ENCODE measurements at regions not wholly inside any gene's neighbourhood (a gene's known extent, or its start where the extent isn't known, plus 50 kb on each side); places are given as distances from the start of the nearest gene placed in this dataset.

DNA sequence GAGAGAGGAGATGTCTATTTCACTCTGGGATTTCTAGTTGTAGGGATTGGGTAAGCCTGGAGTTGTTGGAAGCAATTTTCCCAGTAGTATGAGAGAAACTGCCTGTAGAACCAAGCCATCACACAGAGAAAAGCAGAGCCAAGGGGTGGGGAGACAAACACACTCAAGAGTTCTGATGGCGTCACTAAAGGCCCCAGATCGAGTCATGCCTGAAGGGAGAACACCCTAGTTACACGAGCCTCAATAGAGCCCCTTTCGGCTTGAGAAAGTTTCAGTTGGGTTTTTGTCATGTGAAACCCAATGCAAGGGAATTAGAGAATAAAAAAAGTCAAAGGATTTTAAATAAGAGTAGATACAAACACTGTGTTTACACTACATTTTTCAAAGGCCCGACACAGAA, 66.1 kb upstream of the PFN2 start:
- Histone ChIP-seq H2BK120ac (ENCODE audit: low read depth, low read length) (no peak overlapping the region), H2BK15ac (replicated peaks; ENCODE audit: low read depth) (no peak overlapping the region), H3K36me3 (ENCODE audit: control insufficient read depth, insufficient read depth, low read length) (no peaks in the 10 kb centered on the region), H3K27me3 (ENCODE audit: insufficient read depth, low read length, poor library complexity) (no peaks in the 10 kb centered on the region), H3K4ac (ENCODE audit: low read depth, low read length) (no peak overlapping the region), H3K23ac (ENCODE audit: low read length) (no peak overlapping the region), H2AK5ac (ENCODE audit: low read length) (no peak overlapping the region), H4K5ac (ENCODE audit: low read length) (no peak overlapping the region), H3K79me2 (ENCODE audit: control insufficient read depth, insufficient read depth, low read length) (no peaks in the 10 kb centered on the region), H3K79me1 (ENCODE audit: low read length) (no peaks in the 10 kb centered on the region), H3K4me3 (ENCODE audit: low read length) (no peak overlapping the region), H3K4me2 (ENCODE audit: low read length) (no peak overlapping the region), H2BK5ac (ENCODE audit: low read length) (no peak overlapping the region), H4K8ac (ENCODE audit: low read depth, low read length) (no peak overlapping the region), H3K27ac (ENCODE audit: low read depth, low read length) (no peak overlapping the region), H3K4me1 (ENCODE audit: control insufficient read depth, low read depth, low read length) (no peaks in the 10 kb centered on the region), H3K18ac (ENCODE audit: low read length) (no peak overlapping the region), H3K56ac (ENCODE audit: low read length) (no peak overlapping the region), H3K9ac (ENCODE audit: low read length) (no peak overlapping the region)
- WGBS (ENCODE audit: extremely low coverage, insufficient coverage, low lambda C conversion rate), result no CpG with 5 or more reads among the region's 5 CpGs
- DNase-seq, result no peak

DNA sequence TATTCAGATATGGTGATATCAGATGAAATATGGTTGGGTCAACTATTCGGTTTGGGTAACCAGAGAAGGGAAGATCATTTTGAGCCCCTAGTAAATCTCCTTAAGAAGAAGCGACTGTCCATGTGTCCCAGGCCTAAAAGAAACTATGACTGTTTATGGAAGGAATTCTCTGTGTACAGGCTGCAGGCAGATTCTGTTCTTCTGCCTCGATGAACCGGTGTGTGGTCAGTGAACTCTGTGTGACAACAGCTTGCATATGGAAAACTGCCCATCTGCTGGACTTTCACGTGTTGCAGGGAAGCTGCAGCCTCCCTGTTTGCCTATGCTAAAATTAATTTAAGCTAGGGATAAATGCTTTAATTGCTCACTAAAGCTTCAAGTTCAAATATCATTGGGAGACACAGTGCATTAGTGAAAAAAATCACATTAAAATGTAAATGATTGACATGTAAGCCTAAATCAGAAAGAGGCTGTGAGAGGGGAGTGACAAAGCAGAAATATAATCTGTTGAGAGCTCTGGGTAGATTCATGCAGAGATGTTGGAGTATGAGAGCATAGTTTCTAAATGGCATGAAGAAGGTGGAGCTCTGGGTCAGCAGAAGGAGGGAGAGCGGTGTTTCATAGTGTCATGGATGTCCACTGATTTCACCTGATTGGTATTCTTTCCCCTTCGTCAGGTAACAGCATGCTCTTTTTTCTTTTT, 65.4 kb upstream of the PFN2 start:
- no peak overlapping the region for H3K4me3 ChIP-seq (ENCODE audit: low read length)
- DNase-seq, result no peak
- no peak overlapping the region for H2AK5ac ChIP-seq (ENCODE audit: low read length)
- no peak overlapping the region for H3K27ac ChIP-seq (ENCODE audit: low read depth, low read length)
- H3K56ac ChIP-seq (ENCODE audit: low read length), result no peak overlapping the region
- H3K23ac ChIP-seq (ENCODE audit: low read length), result no peak overlapping the region
- no peaks in the 10 kb centered on the region for H3K79me1 ChIP-seq (ENCODE audit: low read length)
- H2BK5ac ChIP-seq (ENCODE audit: low read length), result no peak overlapping the region
- H3K9ac ChIP-seq (ENCODE audit: low read length), result no peak overlapping the region
- H3K4ac ChIP-seq (ENCODE audit: low read depth, low read length), result no peak overlapping the region
- no peaks in the 10 kb centered on the region for H3K27me3 ChIP-seq (ENCODE audit: insufficient read depth, low read length, poor library complexity)
- WGBS (ENCODE audit: extremely low coverage, insufficient coverage, low lambda C conversion rate), result no CpG with 5 or more reads among the region's 7 CpGs
- H3K18ac ChIP-seq (ENCODE audit: low read length), result no peak overlapping the region
- H3K4me2 ChIP-seq (ENCODE audit: low read length), result no peak overlapping the region
- no peak overlapping the region for H2BK15ac ChIP-seq (replicated peaks; ENCODE audit: low read depth)
- no peaks in the 10 kb centered on the region for H3K4me1 ChIP-seq (ENCODE audit: control insufficient read depth, low read depth, low read length)
- H4K5ac ChIP-seq (ENCODE audit: low read length), result no peak overlapping the region
- H3K36me3 ChIP-seq (ENCODE audit: control insufficient read depth, insufficient read depth, low read length), result no peaks in the 10 kb centered on the region
- H3K79me2 ChIP-seq (ENCODE audit: control insufficient read depth, insufficient read depth, low read length), result no peaks in the 10 kb centered on the region
- no peak overlapping the region for H2BK120ac ChIP-seq (ENCODE audit: low read depth, low read length)
- H4K8ac ChIP-seq (ENCODE audit: low read depth, low read length), result no peak overlapping the region

DNA sequence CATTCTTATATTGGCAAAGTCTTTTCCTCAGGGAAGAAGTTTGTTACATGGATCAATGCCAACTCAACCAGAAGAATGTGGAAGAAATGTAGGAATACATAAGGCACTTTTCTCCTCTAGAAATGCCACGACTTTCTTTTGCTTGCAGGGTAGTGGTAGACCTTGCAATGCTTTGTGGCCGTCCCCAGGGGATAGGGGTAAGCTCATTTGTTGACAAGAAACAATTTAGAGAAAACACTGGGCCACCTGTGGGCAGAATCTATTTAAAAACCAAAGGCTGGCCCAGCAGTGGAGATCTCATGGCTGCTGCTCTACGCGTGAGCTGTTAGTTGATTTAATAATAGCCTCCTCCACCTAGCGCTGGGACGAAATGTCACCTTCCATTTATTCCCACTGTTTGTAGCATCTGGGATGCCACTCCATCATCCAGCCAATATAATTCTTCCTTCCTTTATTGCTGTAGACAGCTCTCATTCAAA, 64.6 kb upstream of the PFN2 start:
- Histone ChIP-seq H3K56ac (ENCODE audit: low read length) (no peak overlapping the region), H2BK15ac (replicated peaks; ENCODE audit: low read depth) (no peak overlapping the region), H3K79me2 (ENCODE audit: control insufficient read depth, insufficient read depth, low read length) (no peaks in the 10 kb centered on the region), H4K8ac (ENCODE audit: low read depth, low read length) (no peak overlapping the region), H3K27me3 (ENCODE audit: insufficient read depth, low read length, poor library complexity) (no peaks in the 10 kb centered on the region), H4K5ac (ENCODE audit: low read length) (no peak overlapping the region), H3K4me2 (ENCODE audit: low read length) (no peak overlapping the region), H3K18ac (ENCODE audit: low read length) (no peak overlapping the region), H3K4me1 (ENCODE audit: control insufficient read depth, low read depth, low read length) (no peaks in the 10 kb centered on the region), H2BK5ac (ENCODE audit: low read length) (no peak overlapping the region), H3K36me3 (ENCODE audit: control insufficient read depth, insufficient read depth, low read length) (no peaks in the 10 kb centered on the region), H3K27ac (ENCODE audit: low read depth, low read length) (no peak overlapping the region), H2AK5ac (ENCODE audit: low read length) (no peak overlapping the region), H3K9ac (ENCODE audit: low read length) (no peak overlapping the region), H3K4ac (ENCODE audit: low read depth, low read length) (no peak overlapping the region), H2BK120ac (ENCODE audit: low read depth, low read length) (no peak overlapping the region), H3K79me1 (ENCODE audit: low read length) (no peaks in the 10 kb centered on the region), H3K23ac (ENCODE audit: low read length) (no peak overlapping the region), H3K4me3 (ENCODE audit: low read length) (no peak overlapping the region)
- WGBS (ENCODE audit: extremely low coverage, insufficient coverage, low lambda C conversion rate), result no CpG with 5 or more reads among the region's 6 CpGs
- peak; percentile 26 for DNase-seq

DNA sequence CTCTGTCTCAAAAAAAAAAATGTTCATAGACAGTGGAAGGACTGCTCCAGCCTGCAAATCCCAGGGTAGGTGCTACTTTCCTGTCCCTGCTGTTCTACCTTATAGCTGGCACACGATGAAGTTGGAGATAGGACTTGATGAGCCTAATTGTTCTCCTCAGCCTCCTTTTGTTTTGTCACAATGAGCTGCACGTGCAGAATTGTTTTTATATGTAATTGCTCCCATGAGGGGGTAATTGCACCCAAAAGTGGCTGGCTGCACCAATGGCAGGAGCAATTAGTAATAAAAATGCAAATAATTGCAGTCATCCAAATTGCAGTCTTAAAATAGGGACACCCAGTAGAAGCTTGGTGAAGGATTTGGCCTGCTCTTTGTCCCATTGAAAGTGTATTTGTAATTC, 63.0 kb upstream of the PFN2 start:
- Histone ChIP-seq H3K27me3 (ENCODE audit: insufficient read depth, low read length, poor library complexity) (no peaks in the 10 kb centered on the region), H3K4me2 (ENCODE audit: low read length) (no peak overlapping the region), H3K4ac (ENCODE audit: low read depth, low read length) (no peak overlapping the region), H3K23ac (ENCODE audit: low read length) (no peak overlapping the region), H3K18ac (ENCODE audit: low read length) (no peak overlapping the region), H3K79me2 (ENCODE audit: control insufficient read depth, insufficient read depth, low read length) (no peaks in the 10 kb centered on the region), H2BK15ac (replicated peaks; ENCODE audit: low read depth) (no peak overlapping the region), H3K4me1 (ENCODE audit: control insufficient read depth, low read depth, low read length) (no peaks in the 10 kb centered on the region), H3K79me1 (ENCODE audit: low read length) (no peaks in the 10 kb centered on the region), H3K36me3 (ENCODE audit: control insufficient read depth, insufficient read depth, low read length) (no peaks in the 10 kb centered on the region), H3K56ac (ENCODE audit: low read length) (no peak overlapping the region), H3K9ac (ENCODE audit: low read length) (no peak overlapping the region), H2BK120ac (ENCODE audit: low read depth, low read length) (no peak overlapping the region), H4K5ac (ENCODE audit: low read length) (no peak overlapping the region), H2BK5ac (ENCODE audit: low read length) (no peak overlapping the region), H3K27ac (ENCODE audit: low read depth, low read length) (no peak overlapping the region), H2AK5ac (ENCODE audit: low read length) (no peak overlapping the region), H3K4me3 (ENCODE audit: low read length) (no peak overlapping the region), H4K8ac (ENCODE audit: low read depth, low read length) (no peak overlapping the region)
- DNase-seq, result no peak
- no CpG with 5 or more reads among the region's 2 CpGs for WGBS (ENCODE audit: extremely low coverage, insufficient coverage, low lambda C conversion rate)

DNA sequence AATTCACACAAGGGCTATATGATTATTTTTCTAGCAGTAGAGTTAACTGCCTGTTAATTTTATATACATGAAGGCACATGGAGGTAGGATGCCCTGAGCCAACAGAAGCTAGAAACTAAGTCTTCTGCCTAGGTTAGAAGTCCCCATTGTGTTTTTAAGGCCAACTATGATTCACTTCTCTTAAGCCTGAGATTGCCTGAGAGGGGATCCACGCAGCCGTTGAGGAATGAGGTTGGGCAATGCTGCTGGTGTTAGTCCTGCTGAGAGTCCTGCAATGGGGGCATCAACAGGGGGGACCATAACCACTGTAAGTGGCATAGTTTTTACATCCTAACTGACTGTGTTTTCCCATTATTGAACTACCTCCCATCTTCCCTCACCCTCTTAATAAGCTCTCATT, 60.1 kb upstream of the PFN2 start:
- Histone ChIP-seq H2BK15ac (replicated peaks; ENCODE audit: low read depth) (no peak overlapping the region), H3K4me1 (ENCODE audit: control insufficient read depth, low read depth, low read length) (no peaks in the 10 kb centered on the region), H3K27me3 (ENCODE audit: insufficient read depth, low read length, poor library complexity) (no peaks in the 10 kb centered on the region), H3K4ac (ENCODE audit: low read depth, low read length) (no peak overlapping the region), H3K79me1 (ENCODE audit: low read length) (no peaks in the 10 kb centered on the region), H3K36me3 (ENCODE audit: control insufficient read depth, insufficient read depth, low read length) (no peaks in the 10 kb centered on the region), H4K8ac (ENCODE audit: low read depth, low read length) (no peak overlapping the region), H3K27ac (ENCODE audit: low read depth, low read length) (no peak overlapping the region), H2BK120ac (ENCODE audit: low read depth, low read length) (no peak overlapping the region), H3K18ac (ENCODE audit: low read length) (no peak overlapping the region), H3K4me2 (ENCODE audit: low read length) (no peak overlapping the region), H3K23ac (ENCODE audit: low read length) (no peak overlapping the region), H3K79me2 (ENCODE audit: control insufficient read depth, insufficient read depth, low read length) (no peaks in the 10 kb centered on the region), H3K4me3 (ENCODE audit: low read length) (no peak overlapping the region), H4K5ac (ENCODE audit: low read length) (no peak overlapping the region), H3K9ac (ENCODE audit: low read length) (no peak overlapping the region), H2BK5ac (ENCODE audit: low read length) (no peak overlapping the region), H2AK5ac (ENCODE audit: low read length) (no peak overlapping the region), H3K56ac (ENCODE audit: low read length) (no peak overlapping the region)
- no CpG with 5 or more reads among the region's 2 CpGs for WGBS (ENCODE audit: extremely low coverage, insufficient coverage, low lambda C conversion rate)
- no peak for DNase-seq

DNA sequence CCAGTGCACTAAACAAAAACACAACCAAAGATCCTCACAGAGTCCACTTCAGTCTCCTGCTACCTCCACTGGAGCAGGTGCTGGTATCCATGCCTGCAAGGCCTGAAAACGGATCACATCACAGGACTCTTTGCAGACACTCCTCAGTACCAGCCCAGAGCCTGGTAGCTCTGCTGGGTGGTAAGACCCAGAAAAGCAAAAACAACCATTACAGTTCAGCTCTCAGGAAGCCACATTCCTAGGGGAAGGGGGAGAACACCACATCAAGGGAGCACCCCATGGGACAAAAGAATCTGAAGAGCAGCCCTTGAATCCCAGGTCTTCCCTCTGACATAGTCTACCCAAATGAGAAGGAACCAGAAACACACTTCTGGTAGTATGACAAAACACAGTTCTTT, 52.5 kb upstream of the PFN2 start:
- H3K4me3 ChIP-seq (ENCODE audit: low read length), result no peak overlapping the region
- H2BK15ac ChIP-seq (replicated peaks; ENCODE audit: low read depth), result no peak overlapping the region
- no peak overlapping the region for H2BK120ac ChIP-seq (ENCODE audit: low read depth, low read length)
- no peaks in the 10 kb centered on the region for H3K79me1 ChIP-seq (ENCODE audit: low read length)
- H4K8ac ChIP-seq (ENCODE audit: low read depth, low read length), result no peak overlapping the region
- H3K56ac ChIP-seq (ENCODE audit: low read length), result no peak overlapping the region
- no peaks in the 10 kb centered on the region for H3K4me1 ChIP-seq (ENCODE audit: control insufficient read depth, low read depth, low read length)
- no peak overlapping the region for H3K27ac ChIP-seq (ENCODE audit: low read depth, low read length)
- no peak overlapping the region for H2AK5ac ChIP-seq (ENCODE audit: low read length)
- H3K9ac ChIP-seq (ENCODE audit: low read length), result no peak overlapping the region
- peak overlapping the region; percentile 12 for H3K4ac ChIP-seq (ENCODE audit: low read depth, low read length)
- no peaks in the 10 kb centered on the region for H3K79me2 ChIP-seq (ENCODE audit: control insufficient read depth, insufficient read depth, low read length)
- no peak for DNase-seq
- no peak overlapping the region for H3K4me2 ChIP-seq (ENCODE audit: low read length)
- no peak overlapping the region for H3K23ac ChIP-seq (ENCODE audit: low read length)
- H3K36me3 ChIP-seq (ENCODE audit: control insufficient read depth, insufficient read depth, low read length), result no peaks in the 10 kb centered on the region
- WGBS (ENCODE audit: extremely low coverage, insufficient coverage, low lambda C conversion rate), result no CpG with 5 or more reads among the region's 1 CpG
- H4K5ac ChIP-seq (ENCODE audit: low read length), result no peak overlapping the region
- H3K27me3 ChIP-seq (ENCODE audit: insufficient read depth, low read length, poor library complexity), result no peaks in the 10 kb centered on the region
- no peak overlapping the region for H3K18ac ChIP-seq (ENCODE audit: low read length)
- H2BK5ac ChIP-seq (ENCODE audit: low read length), result no peak overlapping the region

Data from mesendoderm (in vitro differentiated cells).